Transverse colon (tissue), 3 donors: ENCODE measurements at regions not wholly inside any gene's neighbourhood (a gene's known extent, or its start where the extent isn't known, plus 50 kb on each side); places are given as distances from the start of the nearest gene placed in this dataset.

Experiments used
- CTCF ChIP-seq, 5 experiments: fragments of 200-600 bp in 3 of 5; fragments of 450-650 bp in 2 of 5; sonication (generic) in 3 of 5; IDR thresholded peaks; 1 replicate in 2 of 5; 2 replicates in 3 of 5; pipeline ENCODE4 v1.5.1; 2016 to 2017; ENCODE audit warnings: antibody characterized with exemption in 5 of 5, inconsistent platforms in 3 of 5, mild to moderate bottlenecking in 2 of 5, moderate library complexity in 1 of 5
- POLR2A ChIP-seq: fragments of 450-650 bp; IDR thresholded peaks from one replicate; pipeline ENCODE4 v1.6.1; 2016; ENCODE audit warnings: antibody characterized with exemption, mild to moderate bottlenecking, moderate library complexity

DNA sequence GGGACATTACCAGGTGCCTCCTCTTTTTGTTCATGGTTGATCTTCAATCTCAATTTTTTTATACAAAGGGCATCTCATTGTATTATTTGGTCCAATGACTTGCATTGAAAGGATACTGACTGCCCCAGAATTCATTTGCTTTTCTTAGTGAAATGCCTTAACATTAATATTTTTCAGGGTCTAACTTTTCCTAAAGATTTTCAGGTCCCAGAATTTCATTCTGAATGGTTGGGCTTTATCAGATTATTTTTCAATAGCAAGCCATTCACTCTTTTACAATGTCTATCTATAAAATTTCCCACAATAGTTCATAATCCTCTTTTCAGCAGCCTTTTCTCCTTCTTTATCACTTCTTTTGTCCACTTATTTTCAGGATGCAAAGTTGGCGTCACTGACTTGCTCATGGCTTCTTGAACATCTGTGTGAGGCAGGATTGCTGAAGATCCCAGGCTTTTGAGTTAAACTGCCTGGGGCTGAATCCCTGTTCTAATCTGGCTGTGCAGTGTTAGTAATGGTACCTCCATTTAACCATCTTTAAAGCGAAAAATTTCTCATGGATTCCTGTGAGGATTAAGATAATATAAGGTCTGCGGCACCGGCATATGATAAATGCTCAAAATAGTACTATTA, 131.7 kb upstream of the HDAC9 start:
- TF ChIP-seq CTCF (IDR thresholded peaks at IDR 0.05) (no peak), POLR2A (no peak)
